ENCODE measurements at regions not wholly inside any gene's neighbourhood (a gene's known extent, or its start where the extent isn't known, plus 50 kb on each side); places are given as distances from the start of the nearest gene placed in this dataset.

- H3K36me3 ChIP-seq: no peaks in the 10 kb centered on the region
- no peaks in the 10 kb centered on the region for H3K4me1 ChIP-seq (replicated peaks)
- intact Hi-C loops (cut with DNase I): no loop called here
- no peak overlapping the region for H3K27ac ChIP-seq
- no peak for DNase-seq (ENCODE audit: low spot score)
- no peaks in the 10 kb centered on the region for H3K27me3 ChIP-seq (replicated peaks; ENCODE audit: insufficient read depth)
- TF ChIP-seq POLR2A (IDR thresholded peaks at IDR 0.05): no peak
- no peaks in the 10 kb centered on the region for H3K9me3 ChIP-seq
- no peak overlapping the region for H3K4me3 ChIP-seq
- 70% methylated on average over 3 of the region's 3 CpGs for WGBS
These were observed 1666.7 kb upstream of the FLRT2 start for GRCh38 chr14:83863042-83863774.

GRCh38 chr14:83864106-83864505 lies 1665.8 kb upstream of the FLRT2 start:
- Histone ChIP-seq H3K9me3 (no peaks in the 10 kb centered on the region), H3K36me3 (no peaks in the 10 kb centered on the region), H3K27ac (no peak overlapping the region), H3K4me3 (no peak overlapping the region), H3K4me1 (replicated peaks) (no peaks in the 10 kb centered on the region), H3K27me3 (replicated peaks; ENCODE audit: insufficient read depth) (no peaks in the 10 kb centered on the region)
- TF ChIP-seq CTCF (IDR thresholded peaks at IDR 0.05) (no peak), POLR2A (IDR thresholded peaks at IDR 0.05) (no peak), POLR2AphosphoS5 (IDR thresholded peaks at IDR 0.05) (no peak)
- DNase-seq (ENCODE audit: low spot score): no peak
- intact Hi-C loops (cut with DNase I): no loop called here
- 79% methylated on average over 5 of the region's 5 CpGs for WGBS

- Histone ChIP-seq H3K27me3 (replicated peaks; ENCODE audit: insufficient read depth) (no peaks in the 10 kb centered on the region), H3K27ac (no peak overlapping the region), H3K4me3 (no peak overlapping the region), H3K4me1 (replicated peaks) (no peaks in the 10 kb centered on the region), H3K36me3 (no peaks in the 10 kb centered on the region), H3K9me3 (no peaks in the 10 kb centered on the region)
- no peak for DNase-seq (ENCODE audit: low spot score)
- WGBS: 70% methylated on average over 5 of the region's 5 CpGs
- TF ChIP-seq CTCF (IDR thresholded peaks at IDR 0.05) (no peak), POLR2AphosphoS5 (IDR thresholded peaks at IDR 0.05) (no peak), POLR2A (IDR thresholded peaks at IDR 0.05) (no peak)
- intact Hi-C loops (cut with DNase I): no loop called here
These were observed 1662.2 kb upstream of the FLRT2 start for GRCh38 chr14:83867566-83868225.

- TF ChIP-seq POLR2A (IDR thresholded peaks at IDR 0.05): no peak
- TF ChIP-seq CTCF (IDR thresholded peaks at IDR 0.05): no peak
- TF ChIP-seq POLR2AphosphoS5 (IDR thresholded peaks at IDR 0.05): no peak
- WGBS: 49% methylated on average over 2 of the region's 2 CpGs
- no peak for DNase-seq (ENCODE audit: low spot score)
These were observed 1659.2 kb upstream of the FLRT2 start for GRCh38 chr14:83870546-83871270.

GRCh38 chr14:83873669-83874068 lies 1656.3 kb upstream of the FLRT2 start:
- 44% methylated on average over 3 of the region's 3 CpGs for WGBS
- Histone ChIP-seq H3K27me3 (replicated peaks; ENCODE audit: insufficient read depth) (no peaks in the 10 kb centered on the region), H3K4me3 (no peak overlapping the region), H3K9me3 (no peaks in the 10 kb centered on the region), H3K27ac (no peak overlapping the region), H3K36me3 (no peaks in the 10 kb centered on the region), H3K4me1 (replicated peaks) (no peaks in the 10 kb centered on the region)
- intact Hi-C loops (cut with DNase I): no loop called here
- DNase-seq (ENCODE audit: low spot score): no peak
- TF ChIP-seq POLR2A (IDR thresholded peaks at IDR 0.05) (no peak), CTCF (IDR thresholded peaks at IDR 0.05) (no peak), POLR2AphosphoS5 (IDR thresholded peaks at IDR 0.05) (no peak)

More at GRCh38 chr14:83870546-83871270, 1659.2 kb upstream of the FLRT2 start:
- Histone ChIP-seq H3K36me3 (no peaks in the 10 kb centered on the region), H3K4me1 (replicated peaks) (no peaks in the 10 kb centered on the region), H3K27me3 (replicated peaks; ENCODE audit: insufficient read depth) (no peaks in the 10 kb centered on the region), H3K9me3 (no peaks in the 10 kb centered on the region), H3K4me3 (no peak overlapping the region), H3K27ac (no peak overlapping the region)
- intact Hi-C loops (cut with DNase I): no loop called here

Data from prostate gland (tissue), 2 donors.